Raji (cell line): ENCODE measurements at regions not wholly inside any gene's neighbourhood (a gene's known extent, or its start where the extent isn't known, plus 50 kb on each side); places are given as distances from the start of the nearest gene placed in this dataset.

Source experiments
- POLR2A ChIP-seq: IDR thresholded peaks from 2 replicates; pipeline ENCODE4 v1.6.1; 2011; ENCODE audit warnings: low read depth, low read length, control low read depth; ENCODE audit not compliant: insufficient read depth

DNA sequence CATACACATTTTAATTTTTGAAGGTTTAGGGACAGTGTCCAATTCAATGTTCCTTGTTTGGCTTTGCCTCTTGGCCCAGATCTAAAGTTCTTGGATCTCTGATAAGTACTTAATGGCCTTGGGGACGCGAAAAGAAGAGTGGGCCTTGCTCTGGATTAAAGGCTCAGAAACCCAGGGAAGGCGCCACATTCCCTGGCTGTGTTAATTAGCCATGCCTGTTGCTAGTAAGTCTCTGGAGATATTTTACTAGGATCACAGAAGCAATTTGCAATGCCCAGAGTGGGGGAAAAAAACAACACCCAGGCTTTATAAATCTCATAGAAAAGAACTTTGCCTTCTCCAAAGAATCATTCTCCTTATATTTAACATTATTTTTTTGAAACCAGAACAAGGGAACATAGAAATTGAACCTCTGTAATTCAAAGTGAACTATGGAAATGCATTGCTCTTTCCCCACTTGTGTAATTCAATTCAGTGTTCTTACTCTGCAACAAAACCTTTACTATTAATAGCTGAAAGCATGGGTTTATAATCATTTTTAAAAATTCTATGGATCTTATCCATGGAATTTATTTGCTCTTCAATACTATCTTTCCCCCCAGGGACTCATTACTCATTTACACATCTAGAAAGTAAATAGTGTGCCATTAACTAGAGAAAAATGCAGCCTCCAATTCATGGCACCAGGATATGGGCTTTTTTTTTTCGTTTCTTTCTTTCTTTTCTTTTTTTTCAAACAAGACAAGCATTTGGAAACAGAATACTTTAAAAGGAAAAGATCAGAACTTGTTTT, 172.2 kb upstream of the ANKRD55 start:
- no peak for TF ChIP-seq POLR2A

DNA sequence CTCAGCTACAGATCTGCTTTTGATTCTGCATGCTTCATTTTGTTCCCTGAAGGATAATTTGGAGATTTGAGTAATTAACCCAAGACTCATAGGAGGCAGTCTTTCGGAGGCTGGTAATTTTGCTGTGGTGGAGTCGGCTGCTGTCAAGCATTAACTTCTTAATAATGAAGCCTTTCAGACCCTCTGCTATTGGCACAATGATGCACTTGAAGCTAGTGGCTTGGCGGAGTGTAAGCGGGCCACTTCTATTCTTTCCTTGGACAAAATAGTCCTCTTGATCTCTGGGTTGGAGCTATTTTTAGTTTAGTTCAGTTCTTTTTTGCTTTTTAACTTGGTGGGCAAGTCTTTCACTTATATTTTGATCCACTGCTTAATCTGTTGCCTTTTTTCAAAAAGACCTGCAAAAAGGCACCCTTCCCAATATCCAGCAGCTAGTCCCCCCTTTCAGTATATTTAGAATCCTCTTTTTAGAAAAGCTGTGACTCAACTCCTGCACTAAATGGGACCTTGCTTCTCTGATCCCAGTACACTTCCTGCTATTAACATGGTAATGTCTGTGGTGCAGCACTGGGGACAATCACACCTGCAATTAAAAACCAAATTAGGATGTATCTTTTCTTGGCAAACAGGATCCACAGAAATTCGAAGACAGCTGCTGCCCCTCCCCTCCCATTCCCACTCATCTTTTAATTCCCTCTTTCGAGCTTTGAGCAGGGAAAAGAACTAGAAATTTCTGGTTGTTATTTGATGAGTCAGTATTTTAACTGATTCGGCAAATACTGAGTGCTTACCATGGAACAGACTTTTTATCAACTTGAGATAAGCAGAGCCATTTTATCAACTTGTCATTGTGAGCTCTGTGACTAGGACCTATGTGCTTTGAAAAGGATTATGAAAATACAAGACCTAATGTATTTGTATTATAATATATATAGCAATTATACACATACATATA, 169.4 kb upstream of the ANKRD55 start:
- TF ChIP-seq POLR2A, result no peak

DNA sequence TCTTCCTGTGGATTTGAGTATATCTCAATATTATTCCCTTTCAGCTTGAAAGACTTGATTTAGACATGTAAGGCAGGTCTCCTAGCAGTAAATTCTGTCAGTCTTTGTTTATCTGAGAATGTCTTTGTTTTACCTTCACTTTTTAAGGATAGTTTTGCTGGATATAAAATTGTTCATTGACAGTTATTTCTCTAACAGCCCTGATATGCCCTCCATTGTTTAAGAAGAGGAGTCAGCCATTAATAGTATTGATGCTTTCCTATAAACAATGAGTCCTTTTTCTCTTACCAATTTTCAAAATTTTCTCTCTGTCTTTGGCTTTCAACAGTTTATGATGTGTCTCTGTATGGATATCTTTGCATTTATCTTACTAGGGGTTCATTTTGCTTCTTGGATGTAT, 163.5 kb upstream of the ANKRD55 start:
- TF ChIP-seq POLR2A, result no peak

DNA sequence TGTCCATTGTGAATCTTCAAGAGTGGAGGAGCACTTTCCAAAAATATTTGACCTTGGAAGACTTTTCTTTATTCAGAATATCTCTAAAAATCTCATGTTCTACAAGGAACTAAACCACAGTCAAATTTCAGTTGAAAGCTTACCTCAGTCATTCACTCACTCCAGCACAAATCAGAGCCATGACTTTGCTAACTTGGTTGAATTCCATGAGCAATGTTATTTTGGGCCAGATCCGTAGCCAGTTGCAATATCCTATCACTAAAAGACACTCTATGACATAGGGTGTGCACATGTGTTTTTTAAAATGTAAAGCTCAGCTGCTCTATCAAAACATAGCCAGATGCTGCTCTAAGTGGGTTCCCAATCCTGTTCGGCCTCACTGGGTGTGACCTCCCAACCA, 156.1 kb upstream of the ANKRD55 start:
- no peak for TF ChIP-seq POLR2A

DNA sequence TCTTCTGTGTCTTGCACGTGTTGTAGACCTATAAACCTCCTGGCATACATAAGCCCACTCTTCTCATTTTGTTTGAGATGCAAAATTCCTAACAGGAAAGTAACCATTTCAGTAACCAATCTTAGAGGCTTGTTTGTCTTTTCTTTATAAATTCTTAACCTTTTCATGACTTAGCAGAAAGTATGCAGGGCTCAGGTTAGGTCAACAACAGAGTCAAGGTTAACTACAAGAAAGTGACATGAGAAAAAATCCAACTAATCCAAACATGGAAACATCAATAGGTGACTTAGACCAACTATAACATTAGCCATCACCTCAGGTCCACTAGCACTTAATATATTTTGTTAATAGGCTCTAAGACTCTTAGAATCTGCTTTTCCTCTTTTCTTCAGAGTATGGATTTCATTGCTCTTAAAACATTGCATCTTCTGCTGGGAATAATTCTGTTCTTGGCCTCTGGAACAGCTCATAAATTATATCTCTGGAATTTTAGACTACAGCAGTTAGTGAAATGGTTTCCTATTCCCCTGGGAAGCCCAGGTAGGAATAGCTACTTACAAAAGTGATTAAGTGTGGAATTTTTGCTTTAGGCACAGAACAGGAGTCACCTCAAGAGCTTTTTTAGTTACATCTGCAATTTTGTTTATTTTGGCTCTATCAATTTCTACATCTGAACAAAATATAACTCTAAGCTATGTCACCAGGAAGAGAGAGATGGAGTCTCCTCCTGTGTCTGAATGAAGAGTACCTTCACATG, 155.3 kb upstream of the ANKRD55 start:
- TF ChIP-seq POLR2A, result no peak

DNA sequence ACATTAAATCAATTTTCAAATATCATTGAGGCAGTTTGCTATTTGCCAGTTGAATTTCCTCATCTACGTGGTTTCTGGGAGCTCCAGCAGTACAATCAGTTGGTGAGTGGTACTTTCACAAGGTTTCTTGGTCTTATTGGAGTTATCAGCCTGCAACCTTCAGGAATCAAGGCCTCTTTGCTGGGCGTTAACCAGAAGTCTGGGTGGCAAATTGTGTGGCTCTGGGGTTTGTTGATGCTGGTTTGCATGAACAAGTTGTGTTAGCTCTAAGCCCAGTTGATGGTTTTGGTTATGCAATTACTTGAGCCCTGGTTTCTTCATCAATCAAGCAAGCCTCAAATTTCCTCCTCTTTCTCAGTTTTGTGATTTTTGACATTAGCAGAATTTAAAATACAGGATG, 152.9 kb upstream of the ANKRD55 start:
- TF ChIP-seq POLR2A, result no peak

DNA sequence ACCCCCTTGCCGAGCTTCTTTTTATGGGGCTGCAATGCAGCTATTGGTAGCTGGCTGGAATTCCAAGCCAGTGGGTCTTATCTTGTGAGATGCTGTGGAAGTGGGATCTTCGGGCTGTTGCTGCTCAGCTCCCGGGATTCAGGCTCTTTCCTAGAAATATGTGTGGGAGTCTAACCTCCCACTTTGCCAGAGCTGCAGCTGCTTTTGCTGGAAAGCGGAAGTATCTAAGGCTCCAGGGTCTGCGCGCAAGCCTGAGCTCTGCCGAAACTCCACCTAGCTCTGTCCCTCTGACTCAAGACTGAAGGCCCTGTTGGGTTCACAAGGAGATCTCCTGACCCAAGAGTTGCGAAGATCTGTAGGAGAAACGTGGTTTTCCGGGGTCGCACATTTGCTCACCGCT, 151.1 kb upstream of the ANKRD55 start:
- TF ChIP-seq POLR2A, result no peak

DNA sequence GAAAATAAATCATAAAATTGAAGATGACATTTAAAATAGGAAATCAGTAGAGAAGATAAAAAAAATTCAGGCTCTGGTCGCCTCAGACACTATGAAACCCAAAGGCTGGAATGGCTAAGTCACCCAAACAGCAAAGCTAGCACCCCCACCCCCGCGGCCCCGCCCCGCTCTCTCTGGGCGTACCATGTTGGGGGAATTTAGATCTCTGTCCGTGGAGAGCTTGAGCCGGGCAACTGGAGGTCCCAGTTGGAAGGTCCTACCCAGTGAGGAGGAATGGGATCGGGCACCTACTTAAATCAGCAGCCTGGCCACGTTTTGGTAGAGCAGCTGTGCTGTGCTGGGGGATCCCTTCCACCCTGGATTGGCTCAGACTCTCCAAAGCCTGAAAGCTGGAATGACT, 150.6 kb upstream of the ANKRD55 start:
- TF ChIP-seq POLR2A, result no peak

DNA sequence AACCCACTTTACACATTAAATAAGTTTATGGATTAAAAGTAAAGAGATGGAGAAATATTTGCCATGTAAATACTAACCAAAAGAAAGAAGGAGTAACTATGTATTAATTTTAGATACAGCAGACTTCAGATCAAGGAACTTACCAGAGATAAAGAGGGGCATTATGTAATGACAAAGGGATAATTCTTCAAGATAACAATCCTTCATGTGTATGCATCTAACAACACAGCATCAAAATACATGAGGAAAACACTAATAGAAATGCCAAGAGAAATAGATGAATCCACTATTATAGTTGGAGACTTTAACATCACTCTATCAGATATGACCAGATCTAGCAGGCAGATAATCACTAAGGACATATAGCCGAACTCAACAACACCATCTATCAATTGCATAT, 149.8 kb upstream of the ANKRD55 start:
- TF ChIP-seq POLR2A, result no peak

DNA sequence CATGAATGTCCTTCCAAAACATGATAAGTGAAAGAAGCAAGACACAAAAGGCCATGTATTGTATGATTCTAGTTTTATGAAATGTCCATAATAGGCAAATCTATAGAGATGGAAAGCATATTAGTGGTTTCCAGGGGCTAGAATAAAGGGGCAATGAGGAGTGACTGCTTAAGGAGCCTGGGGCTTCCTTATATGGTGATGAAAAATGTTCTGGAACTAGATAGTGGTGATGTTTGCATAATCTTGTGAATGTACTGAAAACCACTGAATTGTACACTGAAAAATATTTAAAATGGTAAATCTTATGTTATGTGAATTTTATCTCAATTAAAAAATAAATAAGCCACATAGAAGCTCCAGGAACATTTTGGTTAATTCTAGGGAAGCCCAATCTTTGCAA, 144.4 kb upstream of the ANKRD55 start:
- TF ChIP-seq POLR2A, result no peak

DNA sequence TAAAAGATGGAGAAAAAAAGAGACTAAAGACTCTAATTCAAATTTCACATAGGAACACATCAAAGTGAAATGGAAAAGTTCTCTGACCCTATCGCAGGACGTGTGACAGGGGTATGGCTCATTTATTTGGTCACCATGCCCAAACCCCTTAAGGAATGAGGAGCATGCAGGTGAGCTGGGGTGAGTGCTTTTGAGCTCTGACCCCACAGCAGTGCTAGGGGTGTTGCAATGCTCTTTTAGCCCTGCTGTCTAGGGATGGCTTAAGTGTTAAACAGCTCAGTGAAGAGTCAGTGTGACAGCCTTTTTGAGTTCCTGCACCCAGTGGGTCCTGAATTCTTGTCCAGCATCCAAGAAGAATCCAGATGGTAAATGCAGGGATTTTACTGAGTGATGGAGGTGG, 143.0 kb upstream of the ANKRD55 start:
- TF ChIP-seq POLR2A, result no peak

DNA sequence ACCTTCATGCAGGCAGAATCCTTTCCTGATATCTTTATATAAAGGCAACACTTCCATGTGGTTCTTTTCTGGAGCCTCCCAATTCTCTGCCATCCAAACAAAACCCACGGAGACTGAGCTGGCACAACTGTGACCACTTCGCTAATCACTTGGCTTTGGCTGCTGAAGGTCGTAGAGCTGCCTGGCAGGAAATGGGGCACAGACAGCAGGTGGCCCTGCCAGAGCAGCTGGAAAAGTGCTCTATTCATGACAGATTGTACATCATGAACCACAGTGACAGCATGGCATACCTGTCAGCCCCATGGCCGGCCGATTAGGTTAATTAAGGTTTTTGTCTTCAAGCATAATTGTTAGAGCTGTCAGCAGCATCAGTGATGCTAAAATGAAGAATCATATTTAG, 141.9 kb upstream of the ANKRD55 start:
- TF ChIP-seq POLR2A, result no peak

DNA sequence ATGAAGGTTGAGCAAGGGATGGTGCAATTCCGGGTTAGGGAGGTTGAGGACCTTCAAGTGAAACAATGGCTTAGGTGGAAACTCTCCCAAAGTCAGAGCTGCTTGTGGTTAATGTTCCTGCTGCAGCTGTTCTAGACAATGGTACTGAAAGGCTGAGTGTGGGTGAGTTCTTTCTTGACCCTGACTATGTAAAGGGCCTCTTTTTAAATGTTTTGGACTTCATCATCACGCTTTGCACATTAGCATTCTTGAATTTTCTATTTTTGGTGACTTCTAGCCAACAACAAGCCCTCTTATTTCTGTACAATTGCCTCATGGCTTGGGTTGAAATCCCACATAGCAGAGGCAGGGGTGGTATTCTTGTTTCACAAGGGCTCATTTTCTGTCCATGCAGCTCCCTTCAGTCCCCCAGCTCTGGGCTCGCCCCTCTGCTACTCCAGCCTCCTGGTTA, 136.3 kb upstream of the ANKRD55 start:
- no peak for TF ChIP-seq POLR2A

DNA sequence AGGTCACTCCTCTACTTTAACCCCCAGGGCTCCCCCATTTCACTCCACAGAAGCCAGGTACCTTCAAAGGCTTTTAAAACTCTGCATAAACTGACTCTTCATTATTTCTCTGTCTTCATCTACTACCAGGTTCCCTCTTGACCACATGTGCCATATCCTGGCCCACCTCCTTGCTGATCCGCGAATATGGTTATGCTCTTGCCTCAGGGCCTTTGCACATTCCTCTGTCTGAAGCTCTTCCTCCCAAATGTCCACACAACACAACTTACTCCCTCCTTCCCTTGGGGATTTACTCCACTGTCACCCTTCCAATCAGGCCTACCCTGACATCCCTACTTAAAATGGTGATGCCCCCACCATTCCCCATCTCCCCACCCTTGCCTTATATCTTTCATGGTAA, 134.6 kb upstream of the ANKRD55 start:
- TF ChIP-seq POLR2A, result no peak

DNA sequence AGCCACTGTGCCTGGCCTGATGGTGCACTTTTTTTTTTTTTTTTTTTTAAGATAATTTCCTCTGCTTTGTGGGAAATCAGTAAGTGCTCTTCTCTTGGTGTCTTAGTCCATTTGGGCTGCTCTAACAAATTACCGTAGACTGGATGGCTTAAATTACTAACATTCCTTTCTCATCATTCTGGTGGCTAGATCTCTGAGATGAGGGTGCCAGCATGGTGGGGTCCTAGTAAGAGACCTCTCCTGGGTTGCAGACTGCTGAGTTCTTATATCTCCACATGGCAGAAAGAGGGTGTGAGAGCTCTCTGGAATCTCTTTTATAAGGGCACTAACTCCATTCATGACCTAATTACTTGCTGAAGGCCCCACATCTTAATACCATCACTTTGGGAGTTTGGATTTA, 133.9 kb upstream of the ANKRD55 start:
- TF ChIP-seq POLR2A, result no peak
